HG03378 (cell line): ENCODE measurements at regions not wholly inside any gene's neighbourhood (a gene's known extent, or its start where the extent isn't known, plus 50 kb on each side); places are given as distances from the start of the nearest gene placed in this dataset.

Source experiments
- ATAC-seq: cut with Tn5 transposase; IDR thresholded peaks from one replicate; pipeline ENCODE4 v1.9.1; 2021; ENCODE audit warnings: mild to moderate bottlenecking, moderate library complexity; ENCODE audit not compliant: unreplicated experiment

DNA sequence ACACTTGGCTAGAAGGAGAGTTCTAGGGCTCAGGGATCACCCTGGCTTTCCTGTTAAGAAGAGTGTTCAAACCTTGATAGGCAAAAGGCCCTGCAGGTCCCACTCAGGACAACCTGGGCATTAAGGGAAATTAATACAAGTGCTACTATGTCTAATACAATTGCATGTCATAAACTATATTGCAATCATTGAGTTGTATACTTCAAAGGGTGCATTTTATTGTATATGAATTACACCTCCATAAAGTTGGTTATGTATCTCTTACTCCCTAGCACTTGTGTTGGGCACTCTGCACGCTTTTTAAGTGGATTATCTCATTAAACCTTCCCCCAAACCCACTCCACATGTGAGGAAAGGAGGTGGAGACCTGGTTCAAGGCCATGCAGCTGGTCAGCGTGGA lies 172.1 kb upstream of the GLI2 start:
- ATAC-seq = no peak

DNA sequence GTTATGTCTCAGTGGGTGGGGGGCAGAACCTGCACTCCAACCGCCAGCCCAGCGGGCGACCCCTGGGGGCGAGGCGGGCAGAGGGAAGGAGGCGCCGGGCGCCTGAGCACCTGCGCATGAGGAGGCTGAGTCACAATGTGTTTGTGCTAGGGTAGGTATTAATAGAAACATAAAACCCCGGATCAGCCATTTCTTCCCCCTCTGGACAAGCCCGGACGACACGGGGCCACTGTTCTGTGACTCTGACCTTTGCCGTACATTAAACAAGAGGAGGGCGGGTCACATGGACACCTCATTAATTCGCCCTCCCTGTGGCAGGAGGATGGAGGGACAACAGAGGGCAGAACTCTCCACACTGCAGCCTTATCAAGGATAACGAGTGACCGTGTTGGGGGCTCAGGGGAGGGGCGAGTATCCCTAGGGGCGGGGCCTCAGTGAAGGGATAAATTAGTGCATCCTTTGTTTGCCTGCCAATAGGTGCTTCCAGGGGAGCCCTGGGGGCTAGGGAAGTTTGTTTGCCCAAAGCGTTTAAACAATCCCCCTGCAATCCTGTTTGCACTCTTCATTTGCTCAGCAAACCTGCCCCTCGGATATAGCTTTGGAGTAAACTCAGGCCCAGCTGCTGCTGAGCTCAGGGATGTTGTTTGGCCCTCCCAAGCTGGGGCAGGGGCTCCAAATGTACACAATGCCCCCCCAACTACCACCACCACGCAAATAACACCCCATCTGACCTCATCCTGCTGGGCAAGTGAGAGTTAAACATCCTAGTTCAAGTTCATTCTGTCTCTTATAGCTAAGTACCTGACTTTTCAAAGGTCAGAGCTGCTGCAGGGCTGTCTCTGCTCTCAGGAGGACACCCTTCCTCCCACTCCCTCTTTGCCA lies 171.2 kb upstream of the GLI2 start:
- ATAC-seq = no peak

DNA sequence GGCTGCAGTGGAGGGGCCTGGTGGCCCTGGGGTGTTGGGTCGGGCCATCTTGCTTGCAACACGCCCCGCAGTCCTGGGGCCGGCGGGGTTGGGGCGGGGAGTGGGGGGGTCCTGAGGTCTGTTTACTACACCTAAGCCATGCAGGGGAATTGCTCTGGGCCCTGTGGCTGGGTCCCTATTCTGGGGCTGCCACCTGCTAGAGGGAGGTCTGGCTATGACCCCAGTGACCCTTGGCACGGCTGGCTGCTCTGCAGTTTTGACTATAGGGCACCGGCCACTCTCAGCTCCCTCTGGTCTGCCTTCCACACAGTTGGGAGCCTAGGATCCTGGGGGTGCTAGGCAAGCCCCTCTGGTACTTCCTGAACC lies 170.6 kb upstream of the GLI2 start:
- ATAC-seq = no peak

DNA sequence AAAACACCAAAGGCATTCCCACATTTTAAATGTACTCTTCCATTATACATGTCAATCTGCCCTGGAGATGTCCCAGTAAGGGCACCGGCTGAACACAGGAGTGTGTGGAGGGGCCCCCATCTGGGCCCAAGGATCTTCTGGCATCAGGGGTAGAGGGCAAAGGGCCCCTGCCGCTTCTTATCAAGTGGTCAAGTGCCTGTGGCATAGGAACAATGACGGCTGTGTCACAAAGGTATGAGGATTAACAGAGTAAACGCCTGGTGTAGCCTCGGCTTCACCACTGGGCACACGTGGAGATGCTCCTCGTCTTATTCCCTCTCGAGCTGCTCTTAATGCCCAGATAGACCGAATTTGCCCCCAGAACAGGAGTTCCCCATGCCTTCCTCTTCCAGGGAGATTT lies 169.7 kb upstream of the GLI2 start:
- ATAC-seq = no peak

DNA sequence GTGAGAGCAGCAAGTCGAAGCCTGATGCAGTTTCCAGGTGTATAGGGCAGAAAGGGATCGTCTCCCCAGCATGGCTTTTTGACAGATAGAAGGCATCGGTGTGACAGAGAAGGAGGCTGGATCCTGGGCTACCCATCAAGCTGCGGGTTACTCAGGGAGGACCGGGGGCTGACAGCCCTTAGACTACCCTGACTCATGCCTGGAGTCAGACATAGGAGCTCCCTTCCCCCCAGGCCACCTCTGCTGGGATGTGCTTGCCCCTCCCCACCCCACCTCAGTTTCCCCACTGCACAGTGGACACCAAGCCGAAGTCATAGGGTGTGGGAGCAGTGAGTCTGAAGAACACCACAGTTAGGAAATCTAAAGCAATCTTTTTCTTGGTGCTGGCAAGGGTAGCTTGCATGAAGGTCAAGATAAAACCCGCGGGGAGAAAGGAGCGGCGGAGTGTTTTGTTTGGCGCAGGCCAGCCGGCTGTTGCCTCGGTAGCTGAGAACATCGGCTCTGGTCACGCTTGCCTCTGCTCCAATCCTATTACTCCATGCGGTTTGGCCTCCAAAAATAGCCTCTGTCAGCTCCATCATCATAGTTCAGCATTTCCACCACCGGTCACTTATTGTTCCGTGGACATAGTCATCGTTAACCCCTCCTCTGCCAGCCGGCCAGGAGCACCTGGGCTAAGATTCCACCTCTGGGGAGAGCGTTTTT lies 169.2 kb upstream of the GLI2 start:
- no peak for ATAC-seq

DNA sequence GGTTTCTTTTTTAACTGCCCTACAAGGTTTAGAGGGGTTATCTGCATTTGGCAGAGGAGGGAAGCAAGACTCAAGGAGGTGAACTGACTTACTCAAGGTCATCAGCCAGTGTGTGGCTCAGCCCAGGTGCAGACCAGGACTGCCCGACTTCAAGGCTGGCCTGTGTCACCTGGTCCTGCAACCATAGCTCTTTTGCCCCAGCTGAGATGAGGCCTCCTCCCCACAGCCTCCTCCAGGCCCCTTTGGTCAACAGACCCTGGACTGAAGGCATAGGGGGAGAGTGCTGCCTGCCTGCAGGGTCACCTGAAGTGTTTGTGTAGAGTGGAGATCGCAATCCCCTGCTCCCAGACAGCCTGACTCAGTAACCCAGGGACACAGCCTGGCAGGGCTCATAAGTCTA lies 168.5 kb upstream of the GLI2 start:
- ATAC-seq = no peak

DNA sequence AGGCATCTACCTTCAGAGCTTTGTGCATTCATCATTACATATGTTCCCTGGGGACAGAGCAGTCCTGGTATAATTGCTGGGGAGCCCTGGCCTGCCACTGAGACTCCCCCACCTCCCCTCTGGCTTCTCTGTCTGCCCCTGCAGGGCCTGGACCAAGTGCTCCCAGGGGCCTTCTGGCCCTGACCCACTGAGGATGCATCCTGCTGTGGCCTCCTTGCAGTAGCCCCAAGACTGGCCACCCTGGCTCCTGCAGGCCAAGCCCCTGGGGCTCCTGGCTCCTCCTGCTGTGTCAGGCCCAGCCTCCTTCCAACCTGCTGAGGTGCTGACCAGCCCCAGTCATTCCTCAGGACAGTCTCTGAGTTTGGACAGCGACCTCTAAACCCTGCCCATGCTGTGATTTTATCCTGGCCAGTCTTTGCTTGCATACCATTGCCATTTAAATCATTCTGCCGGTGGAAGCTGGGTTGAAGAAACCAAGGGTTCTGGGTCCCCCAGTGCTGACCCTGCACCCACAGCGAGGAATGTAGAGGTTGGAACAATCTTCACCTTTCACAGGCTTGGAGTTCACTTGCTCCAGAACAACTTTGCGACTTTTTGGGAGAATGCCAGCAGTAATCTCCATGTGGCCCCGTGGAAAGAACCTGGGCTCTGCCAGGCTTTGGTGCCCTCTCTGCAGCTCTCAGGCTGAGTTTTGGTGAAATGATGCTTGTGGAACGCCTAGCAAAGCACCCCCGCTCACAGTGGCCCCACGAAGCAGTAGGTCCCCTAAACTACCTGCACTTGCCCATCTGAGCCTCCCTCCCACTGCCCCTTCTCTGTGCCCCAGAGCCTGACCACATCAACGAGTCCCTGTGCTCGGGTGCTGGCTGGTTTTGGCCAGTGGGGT lies 167.3 kb upstream of the GLI2 start:
- ATAC-seq = no peak

DNA sequence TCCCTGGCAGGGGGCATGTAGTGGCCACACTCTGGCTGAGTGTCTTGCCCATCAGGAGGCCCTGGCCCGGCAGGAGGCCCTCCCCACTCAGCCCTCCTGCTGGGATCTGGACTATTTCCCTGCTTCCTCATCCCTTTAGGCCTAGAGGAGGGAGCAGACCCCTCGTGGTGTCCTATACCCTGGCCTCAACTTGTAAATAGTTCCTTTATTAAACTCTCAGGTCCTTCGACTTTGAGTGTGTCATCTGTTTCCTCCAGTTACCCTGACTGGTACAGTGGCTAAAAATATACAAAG lies 166.7 kb upstream of the GLI2 start:
- ATAC-seq = no peak

DNA sequence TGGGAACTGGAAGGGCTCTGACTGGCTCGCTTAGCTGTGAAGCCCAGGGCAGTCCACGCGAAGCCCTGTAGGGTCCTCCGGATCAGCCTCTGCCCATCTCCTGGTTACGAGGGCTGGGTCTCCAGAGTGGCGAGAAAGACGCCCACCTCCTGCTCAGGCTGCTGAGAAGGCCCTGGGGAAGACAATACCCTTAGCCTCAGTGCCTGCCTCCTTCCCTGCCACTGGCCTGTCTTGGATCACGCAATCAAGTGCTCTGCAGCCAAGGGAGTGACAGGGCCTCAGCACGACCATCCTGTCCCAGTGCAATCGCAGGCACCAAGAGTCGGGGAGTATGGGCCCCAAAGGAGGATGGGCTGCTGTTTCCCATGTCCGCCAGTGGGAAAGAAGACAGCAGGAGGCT lies 165.7 kb upstream of the GLI2 start:
- no peak for ATAC-seq

DNA sequence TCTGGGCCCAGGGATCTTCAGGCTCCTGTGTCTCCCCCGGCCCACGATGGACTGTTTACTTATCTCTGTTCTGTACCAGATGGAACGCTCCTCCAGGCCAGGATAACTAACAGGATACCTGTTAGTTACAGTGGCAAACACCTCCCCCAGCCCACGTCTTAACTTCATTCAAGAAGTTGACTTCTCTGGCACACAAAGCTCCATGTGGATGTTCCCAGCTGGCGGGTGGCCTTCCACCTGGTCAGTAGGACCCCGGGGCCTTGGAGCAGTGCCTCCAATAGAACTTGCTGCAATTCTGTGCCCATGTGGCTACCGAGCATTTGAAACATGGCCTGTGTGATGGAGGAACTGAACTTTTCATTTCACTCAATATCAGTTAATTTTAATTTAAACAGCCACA lies 165.1 kb upstream of the GLI2 start:
- no peak for ATAC-seq

DNA sequence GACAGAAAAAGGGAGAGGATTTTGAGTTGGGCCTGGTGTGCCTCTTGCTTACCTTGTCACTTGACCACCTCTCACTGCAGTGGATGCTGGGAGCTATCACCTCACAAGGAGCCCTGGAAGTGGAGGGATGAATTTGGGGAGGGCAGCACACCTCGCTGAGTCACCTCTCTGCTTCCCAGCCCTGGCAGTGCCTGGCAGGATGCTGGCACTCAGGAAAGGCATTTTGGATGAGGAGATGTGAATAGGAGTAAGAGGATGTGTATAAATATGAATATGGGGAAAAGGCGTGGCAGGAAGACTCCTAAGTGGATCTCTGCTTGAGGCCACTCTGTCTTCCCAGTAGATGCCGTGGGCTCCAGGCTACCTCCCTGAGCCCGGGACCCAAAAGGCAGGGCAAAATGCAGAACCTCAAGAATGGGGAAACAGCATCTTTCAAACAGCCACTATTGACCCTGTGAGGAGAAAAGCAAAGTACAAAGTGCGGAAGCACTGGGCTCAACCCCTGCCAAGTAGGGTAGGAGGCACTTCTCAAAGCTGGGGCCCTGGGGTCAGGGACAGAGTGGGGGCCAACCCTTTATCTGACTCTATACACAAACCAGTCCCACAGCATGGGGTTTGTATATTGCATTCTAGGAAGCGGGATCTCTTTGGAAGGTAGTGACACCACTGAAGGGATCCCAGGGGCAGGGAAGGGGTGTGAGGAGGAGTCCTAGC lies 164.5 kb upstream of the GLI2 start:
- ATAC-seq = no peak

DNA sequence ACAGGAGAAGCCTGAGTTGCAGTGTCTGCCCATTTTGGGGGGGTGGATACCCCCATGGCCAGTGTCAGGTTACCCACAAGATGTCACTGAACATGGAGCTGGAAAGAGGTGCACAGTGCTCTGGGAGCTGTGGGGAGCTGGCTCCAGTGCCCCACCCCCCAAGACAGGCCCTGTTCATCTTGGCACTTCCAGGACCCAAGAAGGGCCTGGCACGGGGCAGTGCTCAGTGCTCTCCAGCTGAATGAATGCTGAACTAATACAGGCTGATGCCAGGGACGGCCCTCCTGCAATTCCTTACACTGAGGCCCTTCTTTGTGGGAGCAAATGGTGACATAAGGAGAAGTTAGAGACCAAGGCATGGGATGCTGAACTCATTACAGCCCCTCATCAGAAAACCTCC lies 163.4 kb upstream of the GLI2 start:
- ATAC-seq = no peak

DNA sequence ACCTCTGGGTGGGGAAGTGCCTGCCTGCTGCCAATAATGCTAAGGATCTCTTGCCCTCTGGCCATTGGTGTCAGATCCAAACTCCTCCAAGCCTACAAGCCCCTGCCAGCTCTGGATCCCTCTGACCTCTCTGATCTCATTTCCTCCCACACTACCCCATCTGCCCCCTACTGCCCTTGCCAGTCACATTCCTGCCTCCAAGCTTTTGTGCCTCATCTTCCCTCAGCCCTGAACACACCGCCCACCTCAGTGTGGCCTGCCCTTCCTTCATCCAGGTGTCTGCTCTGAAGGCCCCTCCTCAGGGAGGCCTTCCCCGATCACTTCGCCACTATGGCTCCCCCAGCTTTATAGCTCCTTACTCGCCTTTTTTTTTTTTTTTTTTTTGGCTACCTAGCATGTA lies 161.0 kb upstream of the GLI2 start:
- ATAC-seq = no peak

DNA sequence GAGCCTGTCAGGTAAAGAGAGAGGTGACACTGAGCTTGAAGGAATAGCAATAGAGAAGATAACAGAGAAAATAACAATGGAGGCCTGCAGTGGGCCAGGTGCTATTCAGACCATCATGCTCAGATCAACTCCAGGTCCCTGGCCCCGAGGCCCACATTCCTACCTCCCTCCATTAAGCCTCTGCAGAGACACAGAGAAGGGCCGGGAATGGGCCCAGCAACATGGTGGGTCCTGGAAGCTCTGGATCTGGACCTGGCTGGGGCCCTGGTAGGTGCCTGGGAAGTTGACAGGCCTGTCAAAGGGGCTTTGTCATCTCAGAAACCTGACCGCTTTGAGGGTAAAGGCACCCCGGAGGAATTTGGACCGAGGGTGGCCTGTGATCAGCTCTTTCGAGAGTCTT lies 159.7 kb upstream of the GLI2 start:
- ATAC-seq = no peak

DNA sequence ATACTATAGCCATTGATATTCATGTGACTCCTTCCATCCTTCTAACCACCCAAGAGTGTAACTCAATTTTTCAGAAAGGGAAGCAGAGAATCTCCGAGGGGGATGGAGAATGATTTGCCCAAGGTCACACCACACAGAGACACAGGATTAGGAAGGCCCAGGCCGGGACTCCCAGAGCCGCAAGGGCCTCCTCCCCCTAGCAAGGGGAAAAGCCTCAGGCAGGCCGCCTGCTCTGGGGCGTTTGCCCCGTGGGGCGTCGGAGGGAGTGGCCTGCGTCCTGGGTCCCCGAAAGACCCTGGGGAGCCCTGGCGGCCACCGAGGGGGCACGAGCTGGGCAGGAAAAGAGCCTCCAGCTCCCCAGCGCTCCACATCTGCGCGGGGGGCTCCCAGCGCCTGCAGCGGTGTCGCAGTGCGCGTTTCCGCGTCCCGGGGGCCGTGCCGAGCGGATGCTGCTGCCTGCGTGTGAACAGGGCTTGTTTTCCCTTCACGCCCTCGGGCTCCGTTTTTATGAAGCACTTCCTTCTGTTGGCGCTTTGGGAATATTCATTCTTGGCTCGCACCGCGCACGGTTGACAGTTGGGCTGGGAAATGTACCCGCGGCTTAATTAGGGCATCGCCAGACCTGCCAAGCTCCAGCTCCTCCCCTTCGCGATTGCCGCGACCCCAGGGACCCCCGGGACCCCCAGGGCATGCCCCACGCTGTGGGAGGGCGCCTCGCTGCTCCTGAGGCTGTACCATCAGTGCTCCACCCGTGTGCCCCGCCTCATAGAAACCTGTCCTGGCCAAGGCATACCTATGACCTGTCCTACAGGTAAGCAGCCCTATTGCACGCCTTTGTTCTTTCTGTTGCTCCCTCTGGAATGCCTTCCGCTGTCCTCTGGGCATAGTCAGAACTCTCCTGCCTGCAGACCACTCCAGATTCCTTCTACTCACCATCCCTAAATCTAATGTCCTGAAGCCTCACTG lies 158.9 kb upstream of the GLI2 start:
- no peak for ATAC-seq

DNA sequence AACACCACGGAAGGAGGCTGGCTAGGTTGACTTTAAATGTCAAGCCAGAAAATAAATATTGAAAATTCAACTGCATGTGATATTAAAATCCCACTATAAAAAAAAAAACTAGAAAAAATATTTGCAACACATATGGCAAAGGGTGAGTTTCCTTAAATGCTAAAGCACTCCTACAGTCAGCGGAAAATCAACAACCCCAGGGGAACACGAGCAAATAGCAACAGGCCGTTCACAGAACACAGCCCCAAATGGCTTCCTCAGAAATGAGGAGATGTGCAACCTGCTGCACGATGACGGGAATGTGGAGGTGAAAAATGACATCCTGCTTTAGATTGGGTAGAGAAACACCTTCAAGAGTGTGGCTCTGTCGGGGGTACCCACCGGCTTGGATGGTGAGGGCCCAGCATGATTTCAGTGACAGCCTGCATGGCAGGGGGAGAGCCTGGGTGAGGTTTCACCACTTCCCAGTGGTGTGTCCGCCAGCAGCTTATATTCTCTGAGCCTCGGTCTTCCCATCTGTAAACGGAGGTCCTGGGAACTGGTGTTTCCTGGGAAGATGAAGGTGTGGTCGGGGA lies 157.9 kb upstream of the GLI2 start:
- ATAC-seq = no peak

DNA sequence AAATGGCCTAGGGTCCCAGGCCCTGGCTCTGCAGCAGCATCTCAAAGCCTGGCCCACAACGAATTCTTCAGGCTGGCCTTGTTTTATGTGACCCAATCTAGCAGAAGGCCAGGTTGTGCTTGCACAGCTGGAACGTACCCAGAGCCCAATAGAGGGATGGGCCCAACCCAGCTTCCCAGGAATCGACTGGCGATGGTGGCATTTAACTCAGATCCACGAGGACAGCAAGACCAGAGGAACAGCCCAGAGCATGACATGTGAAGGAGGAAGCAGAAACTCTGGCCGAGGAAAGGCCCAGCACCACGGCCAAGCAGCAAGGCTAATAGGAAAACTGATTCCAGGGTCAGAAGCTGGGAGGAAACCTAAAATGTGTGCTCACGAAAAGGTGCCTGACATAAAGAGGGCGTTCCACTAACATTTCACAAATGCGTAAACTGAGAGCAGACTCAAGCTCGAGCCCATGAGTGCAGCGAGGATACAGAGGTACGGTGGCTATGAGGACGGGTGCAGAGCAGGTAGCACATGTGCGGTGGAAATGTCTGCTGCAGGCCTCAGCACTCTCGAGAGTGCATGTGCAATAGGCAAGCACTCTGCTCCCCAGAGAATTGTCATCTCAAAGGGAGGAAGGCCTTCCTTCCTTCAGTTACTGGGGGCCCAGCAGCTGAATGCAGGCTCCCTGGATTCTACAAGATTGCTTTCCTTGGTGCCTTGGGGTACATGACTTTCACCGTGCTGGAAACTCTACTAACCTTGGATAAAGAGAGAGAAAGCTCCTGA lies 156.9 kb upstream of the GLI2 start:
- no peak for ATAC-seq

DNA sequence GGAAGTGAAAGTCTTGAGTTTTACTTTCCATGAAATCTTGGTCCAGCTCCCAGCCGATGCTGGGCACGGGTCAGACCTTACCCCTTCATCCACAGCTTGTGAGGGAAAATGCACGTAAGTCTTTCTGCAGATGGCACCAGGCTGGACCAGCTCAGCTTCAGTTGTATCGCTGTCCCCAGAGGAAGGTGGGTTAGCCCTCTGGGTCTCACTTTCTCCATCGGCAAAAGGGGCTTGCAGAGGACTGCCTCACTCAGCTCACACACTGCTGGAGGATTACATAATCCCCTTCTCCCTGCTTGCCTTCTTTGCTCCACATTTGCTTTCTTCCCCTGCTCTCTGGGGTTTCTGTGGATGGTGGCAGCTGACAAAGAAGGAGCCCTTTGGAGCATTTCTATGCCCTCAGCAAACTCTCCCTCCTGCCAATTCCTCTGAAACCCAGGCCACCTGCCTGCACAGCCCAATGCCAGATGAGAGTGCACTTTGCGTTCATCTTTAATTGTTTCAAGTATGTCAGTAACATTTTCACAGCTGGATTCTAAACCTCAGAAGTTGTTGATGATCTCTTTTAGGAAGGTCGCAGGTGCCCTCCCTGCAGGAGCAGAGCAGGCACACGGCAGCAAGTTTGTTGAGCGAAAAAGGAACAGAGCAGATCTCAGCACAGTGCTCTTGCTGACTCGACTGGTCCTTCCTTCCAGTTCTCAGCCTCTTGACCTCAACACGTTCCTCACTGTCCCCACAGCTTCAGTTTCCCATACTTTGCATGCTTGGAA lies 155.6 kb upstream of the GLI2 start:
- no peak for ATAC-seq
